Endothelial cell (in vitro differentiated cells): ENCODE measurements at regions not wholly inside any gene's neighbourhood (a gene's known extent, or its start where the extent isn't known, plus 50 kb on each side); places are given as distances from the start of the nearest gene placed in this dataset.
A peak's percentile ranks its signal among the peaks of the same experiment; 100 is the strongest.

Source experiments
- DNase-seq: peaks from one replicate; pipeline ENCODE4 v3.0.0; 2021; ENCODE audit warnings: low spot score
- H3K27ac Mint-ChIP-seq: one replicate; pipeline ENCODE4 v1.8.0; 2021; ENCODE audit warnings: mixed read lengths, inconsistent platforms; ENCODE audit not compliant: unreplicated experiment
- H3K27me3 Mint-ChIP-seq: one replicate; pipeline ENCODE4 v1.8.0; 2021; ENCODE audit warnings: mild to moderate bottlenecking, moderate library complexity, mixed read lengths, inconsistent platforms; ENCODE audit not compliant: unreplicated experiment
- H3K36me3 Mint-ChIP-seq: one replicate; pipeline ENCODE4 v1.8.0; 2021; ENCODE audit warnings: mild to moderate bottlenecking, low read depth, mixed read lengths, inconsistent platforms; ENCODE audit not compliant: unreplicated experiment
- H3K4me1 Mint-ChIP-seq: one replicate; pipeline ENCODE4 v1.8.0; 2021; ENCODE audit warnings: mild to moderate bottlenecking, mixed read lengths, inconsistent platforms; ENCODE audit not compliant: unreplicated experiment
- H3K4me3 Mint-ChIP-seq: one replicate; pipeline ENCODE4 v1.8.0; 2021; ENCODE audit warnings: mild to moderate bottlenecking, mixed read lengths, inconsistent platforms; ENCODE audit not compliant: unreplicated experiment
- H3K9me3 Mint-ChIP-seq: one replicate; pipeline ENCODE4 v1.8.0; 2021; ENCODE audit warnings: mixed read lengths, inconsistent platforms; ENCODE audit not compliant: unreplicated experiment
- CTCF ChIP-seq: fragments of 200-600 bp; sonication (generic); IDR thresholded peaks from one replicate; pipeline ENCODE4 v1.5.0; 2021; ENCODE audit warnings: antibody characterized with exemption; ENCODE audit not compliant: unreplicated experiment

- Mint-ChIP-seq H3K4me1 (no peaks in the 10 kb centered on the region), H3K36me3 (peaks cover 25% of the 10 kb centered on the region), H3K27me3 (peaks cover 16% of the 10 kb centered on the region), H3K9me3 (peaks cover 54% of the 10 kb centered on the region), H3K4me3 (peak overlapping the region; percentile 44), H3K27ac (no peak overlapping the region)
- no peak for TF ChIP-seq CTCF
- no peak for DNase-seq
Observed at GRCh38 chr10:130361351-130362105, 225.3 kb downstream of the GLRX3 start.

- peaks cover 11% of the 10 kb centered on the region for H3K27me3 Mint-ChIP-seq
- no peaks in the 10 kb centered on the region for H3K4me1 Mint-ChIP-seq
- H3K9me3 Mint-ChIP-seq = peaks cover 50% of the 10 kb centered on the region
- TF ChIP-seq CTCF = no peak
- H3K27ac Mint-ChIP-seq = no peak overlapping the region
- no peak for DNase-seq
- H3K4me3 Mint-ChIP-seq = no peak overlapping the region
- peaks cover 25% of the 10 kb centered on the region for H3K36me3 Mint-ChIP-seq
Observed at GRCh38 chr10:130362308-130362761, 226.1 kb downstream of the GLRX3 start.

GRCh38 chr10:130363051-130363450 is 226.9 kb downstream of the GLRX3 start:
- DNase-seq = no peak
- H3K27me3 Mint-ChIP-seq = peaks cover 7% of the 10 kb centered on the region
- no peak for TF ChIP-seq CTCF
- H3K4me3 Mint-ChIP-seq = no peak overlapping the region
- no peaks in the 10 kb centered on the region for H3K4me1 Mint-ChIP-seq
- H3K9me3 Mint-ChIP-seq = peaks cover 51% of the 10 kb centered on the region
- H3K27ac Mint-ChIP-seq = no peak overlapping the region
- peaks cover 25% of the 10 kb centered on the region for H3K36me3 Mint-ChIP-seq

DNA sequence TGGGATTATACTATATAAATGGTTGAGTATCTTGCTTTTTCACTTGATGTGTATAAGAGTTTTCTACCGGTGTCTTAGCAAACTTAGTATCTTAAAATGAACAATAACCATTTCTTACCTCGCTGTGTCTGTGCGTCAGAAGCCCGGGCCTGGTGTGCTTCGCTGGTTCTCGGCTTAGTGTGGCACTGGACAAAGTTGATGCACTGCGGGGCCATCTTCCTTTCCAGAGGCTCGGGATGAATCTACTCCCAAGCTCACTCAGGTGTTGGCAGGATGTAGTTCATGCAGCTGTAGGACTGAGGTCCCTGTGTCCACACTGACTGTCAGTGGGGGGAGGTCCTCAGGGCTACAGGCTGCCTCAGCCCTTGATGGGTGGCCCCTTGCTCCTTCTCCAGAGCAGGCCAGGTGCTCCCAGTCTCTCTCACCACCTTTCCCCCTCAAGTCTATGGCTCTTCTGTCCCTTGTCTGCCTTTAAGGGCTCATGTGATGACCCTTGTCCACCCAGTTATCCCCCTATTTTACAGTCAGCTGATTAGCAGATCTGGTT is 227.8 kb downstream of the GLRX3 start:
- Mint-ChIP-seq H3K4me1 (no peaks in the 10 kb centered on the region), H3K27me3 (peaks cover 10% of the 10 kb centered on the region), H3K27ac (no peak overlapping the region), H3K36me3 (peaks cover 28% of the 10 kb centered on the region), H3K9me3 (peaks cover 51% of the 10 kb centered on the region), H3K4me3 (peak overlapping the region; percentile 2)
- DNase-seq = no peak
- no peak for TF ChIP-seq CTCF

DNA sequence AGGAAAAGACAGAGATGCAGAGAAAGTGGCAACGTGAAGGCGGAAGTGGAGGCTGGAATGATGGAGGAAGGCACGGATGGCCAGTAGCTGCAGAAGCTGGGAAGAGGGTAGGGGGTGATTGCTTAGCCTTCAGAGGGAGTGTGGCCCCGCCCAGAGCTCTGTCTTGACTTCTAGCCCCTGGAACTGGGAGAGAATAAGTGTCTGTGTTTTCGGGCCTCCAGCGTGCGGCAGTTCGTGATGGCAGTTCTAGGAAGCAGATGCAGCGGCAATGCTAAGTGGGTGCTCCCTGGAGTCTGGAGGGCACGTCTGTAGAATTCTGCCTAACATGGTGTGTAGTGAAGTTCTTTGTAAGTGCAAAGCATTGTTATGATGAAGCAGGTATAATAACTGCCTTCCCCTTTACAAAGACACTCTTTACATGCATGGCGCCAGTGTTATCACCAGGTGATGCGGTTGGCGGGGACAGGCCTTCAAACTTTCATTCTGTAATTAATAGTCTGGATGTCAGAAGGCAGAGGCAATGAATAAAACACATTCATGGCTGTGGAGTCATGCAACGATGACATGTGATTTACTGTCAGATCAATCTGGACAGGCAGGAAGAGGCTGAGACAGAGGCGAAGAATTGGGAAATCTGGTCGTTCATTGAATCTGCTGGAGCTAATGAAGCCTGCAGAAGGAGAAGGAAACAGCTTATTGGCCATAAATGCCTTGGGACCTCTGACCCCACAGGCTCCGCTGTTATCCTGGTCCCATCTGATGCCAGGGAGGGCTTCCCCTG is 228.6 kb downstream of the GLRX3 start:
- H3K27ac Mint-ChIP-seq = no peak overlapping the region
- H3K4me3 Mint-ChIP-seq = peak overlapping the region; percentile 2
- H3K27me3 Mint-ChIP-seq = peaks cover 14% of the 10 kb centered on the region
- H3K4me1 Mint-ChIP-seq = no peaks in the 10 kb centered on the region
- no peak for TF ChIP-seq CTCF
- DNase-seq = no peak
- H3K36me3 Mint-ChIP-seq = peaks cover 28% of the 10 kb centered on the region
- peaks cover 50% of the 10 kb centered on the region for H3K9me3 Mint-ChIP-seq
